ENCODE measurements at regions not wholly inside any gene's neighbourhood (a gene's known extent, or its start where the extent isn't known, plus 50 kb on each side); places are given as distances from the start of the nearest gene placed in this dataset.

DNA sequence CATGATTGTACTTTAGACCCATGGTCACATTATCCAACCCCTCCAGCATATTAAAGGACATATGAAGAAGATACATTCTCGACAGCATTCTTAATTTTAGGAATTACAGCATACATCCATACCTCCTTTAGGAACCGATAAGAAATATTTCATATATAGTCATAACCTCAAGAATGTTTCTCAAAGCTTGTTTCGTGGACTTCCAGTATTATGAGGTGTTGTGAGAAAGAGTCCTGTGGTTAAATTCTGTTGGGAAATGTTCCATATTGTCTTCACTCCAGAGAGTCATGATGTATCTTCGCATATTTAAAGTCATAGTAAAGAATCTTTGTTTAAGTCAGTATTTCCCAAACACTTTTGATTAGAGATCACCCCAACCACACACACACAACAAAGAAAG is 321.0 kb upstream of the SNX7 start:
- Histone ChIP-seq H3K27me3 (ENCODE audit: insufficient read depth, poor library complexity, severe bottlenecking) (no peaks in the 10 kb centered on the region), H3K27ac (replicated peaks) (no peak overlapping the region), H3K4me3 (replicated peaks; ENCODE audit: insufficient read depth, low read length) (no peak overlapping the region)
- DNase-seq (ENCODE audit: low read depth in 1 of 2, low spot score in 1 of 2) = no peak
- TF ChIP-seq, protein P1, sequence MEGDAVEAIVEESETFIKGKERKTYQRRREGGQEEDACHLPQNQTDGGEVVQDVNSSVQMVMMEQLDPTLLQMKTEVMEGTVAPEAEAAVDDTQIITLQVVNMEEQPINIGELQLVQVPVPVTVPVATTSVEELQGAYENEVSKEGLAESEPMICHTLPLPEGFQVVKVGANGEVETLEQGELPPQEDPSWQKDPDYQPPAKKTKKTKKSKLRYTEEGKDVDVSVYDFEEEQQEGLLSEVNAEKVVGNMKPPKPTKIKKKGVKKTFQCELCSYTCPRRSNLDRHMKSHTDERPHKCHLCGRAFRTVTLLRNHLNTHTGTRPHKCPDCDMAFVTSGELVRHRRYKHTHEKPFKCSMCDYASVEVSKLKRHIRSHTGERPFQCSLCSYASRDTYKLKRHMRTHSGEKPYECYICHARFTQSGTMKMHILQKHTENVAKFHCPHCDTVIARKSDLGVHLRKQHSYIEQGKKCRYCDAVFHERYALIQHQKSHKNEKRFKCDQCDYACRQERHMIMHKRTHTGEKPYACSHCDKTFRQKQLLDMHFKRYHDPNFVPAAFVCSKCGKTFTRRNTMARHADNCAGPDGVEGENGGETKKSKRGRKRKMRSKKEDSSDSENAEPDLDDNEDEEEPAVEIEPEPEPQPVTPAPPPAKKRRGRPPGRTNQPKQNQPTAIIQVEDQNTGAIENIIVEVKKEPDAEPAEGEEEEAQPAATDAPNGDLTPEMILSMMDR (IDR thresholded peaks at IDR 0.05; ENCODE audit: insufficient read depth, low read length) = no peak
- TF ChIP-seq POLR2AphosphoS5 (IDR thresholded peaks at IDR 0.05; ENCODE audit: low read depth) (no peak), GABPA (IDR thresholded peaks at IDR 0.05; ENCODE audit: low read depth) (no peak)

DNA sequence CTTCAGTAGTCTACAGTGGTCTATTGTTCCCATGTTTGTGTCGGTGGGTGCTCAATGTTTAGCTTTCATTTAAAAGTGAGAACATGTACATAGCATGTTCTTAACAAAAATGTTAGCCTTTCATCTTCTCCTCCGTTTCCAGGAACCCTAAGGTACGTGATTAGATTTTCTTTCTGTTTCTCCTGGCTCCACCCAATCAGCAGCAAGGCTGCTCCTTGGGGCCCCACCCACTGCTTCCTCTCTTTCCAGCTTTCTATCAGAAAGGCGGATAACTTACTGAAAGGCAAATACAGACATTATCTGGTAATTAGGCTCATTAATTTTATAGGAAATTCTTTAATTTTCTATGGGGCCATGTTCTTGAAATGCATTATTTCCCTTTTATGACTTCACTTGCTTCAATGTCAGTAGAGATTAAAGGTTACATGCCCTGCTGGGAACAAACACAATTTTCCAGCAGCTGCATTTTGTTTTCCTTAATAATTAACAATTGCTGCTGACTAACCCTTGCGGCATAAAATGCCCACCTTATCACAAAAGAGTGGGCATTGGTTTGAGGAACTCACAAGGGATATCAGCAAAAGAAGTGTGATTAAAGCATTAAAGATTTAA is 324.9 kb upstream of the SNX7 start:
- no peak for DNase-seq (ENCODE audit: low read depth in 1 of 2, low spot score in 1 of 2)
- H3K4me3 ChIP-seq (replicated peaks; ENCODE audit: insufficient read depth, low read length) = no peak overlapping the region
- H3K27ac ChIP-seq (replicated peaks) = no peak overlapping the region
- no peaks in the 10 kb centered on the region for H3K27me3 ChIP-seq (ENCODE audit: insufficient read depth, poor library complexity, severe bottlenecking)
- TF ChIP-seq SPI1 (IDR thresholded peaks at IDR 0.05; ENCODE audit: borderline replicate concordance, low read depth) (no peak), POLR2AphosphoS5 (IDR thresholded peaks at IDR 0.05; ENCODE audit: low read depth) (no peak), GABPA (IDR thresholded peaks at IDR 0.05; ENCODE audit: low read depth) (no peak)
- TF ChIP-seq, protein P2, sequence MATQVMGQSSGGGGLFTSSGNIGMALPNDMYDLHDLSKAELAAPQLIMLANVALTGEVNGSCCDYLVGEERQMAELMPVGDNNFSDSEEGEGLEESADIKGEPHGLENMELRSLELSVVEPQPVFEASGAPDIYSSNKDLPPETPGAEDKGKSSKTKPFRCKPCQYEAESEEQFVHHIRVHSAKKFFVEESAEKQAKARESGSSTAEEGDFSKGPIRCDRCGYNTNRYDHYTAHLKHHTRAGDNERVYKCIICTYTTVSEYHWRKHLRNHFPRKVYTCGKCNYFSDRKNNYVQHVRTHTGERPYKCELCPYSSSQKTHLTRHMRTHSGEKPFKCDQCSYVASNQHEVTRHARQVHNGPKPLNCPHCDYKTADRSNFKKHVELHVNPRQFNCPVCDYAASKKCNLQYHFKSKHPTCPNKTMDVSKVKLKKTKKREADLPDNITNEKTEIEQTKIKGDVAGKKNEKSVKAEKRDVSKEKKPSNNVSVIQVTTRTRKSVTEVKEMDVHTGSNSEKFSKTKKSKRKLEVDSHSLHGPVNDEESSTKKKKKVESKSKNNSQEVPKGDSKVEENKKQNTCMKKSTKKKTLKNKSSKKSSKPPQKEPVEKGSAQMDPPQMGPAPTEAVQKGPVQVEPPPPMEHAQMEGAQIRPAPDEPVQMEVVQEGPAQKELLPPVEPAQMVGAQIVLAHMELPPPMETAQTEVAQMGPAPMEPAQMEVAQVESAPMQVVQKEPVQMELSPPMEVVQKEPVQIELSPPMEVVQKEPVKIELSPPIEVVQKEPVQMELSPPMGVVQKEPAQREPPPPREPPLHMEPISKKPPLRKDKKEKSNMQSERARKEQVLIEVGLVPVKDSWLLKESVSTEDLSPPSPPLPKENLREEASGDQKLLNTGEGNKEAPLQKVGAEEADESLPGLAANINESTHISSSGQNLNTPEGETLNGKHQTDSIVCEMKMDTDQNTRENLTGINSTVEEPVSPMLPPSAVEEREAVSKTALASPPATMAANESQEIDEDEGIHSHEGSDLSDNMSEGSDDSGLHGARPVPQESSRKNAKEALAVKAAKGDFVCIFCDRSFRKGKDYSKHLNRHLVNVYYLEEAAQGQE (IDR thresholded peaks at IDR 0.05; ENCODE audit: insufficient replicate concordance, low read depth) = no peak
- TF ChIP-seq, protein P1 (IDR thresholded peaks at IDR 0.05; ENCODE audit: insufficient read depth, low read length) = no peak

DNA sequence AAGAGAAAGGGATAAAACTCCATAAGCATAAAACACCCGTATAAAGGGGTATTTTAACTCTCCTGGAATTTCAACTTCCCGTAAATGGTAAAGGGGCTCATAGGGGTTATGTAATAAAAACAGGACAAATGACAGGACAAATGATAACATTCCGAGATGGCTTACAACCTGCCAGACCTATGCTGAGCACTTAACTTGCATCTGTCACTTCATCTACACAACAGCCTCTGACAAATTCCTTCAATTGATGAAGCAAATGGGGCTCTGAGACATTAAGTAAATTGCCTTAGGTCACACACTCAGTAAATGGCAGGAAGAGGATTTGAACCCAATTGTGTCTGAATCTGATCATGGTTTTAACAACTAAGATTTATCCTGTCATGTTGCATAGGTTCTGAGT is 327.6 kb upstream of the SNX7 start:
- Histone ChIP-seq H3K27me3 (ENCODE audit: insufficient read depth, poor library complexity, severe bottlenecking) (no peaks in the 10 kb centered on the region), H3K4me3 (replicated peaks; ENCODE audit: insufficient read depth, low read length) (no peak overlapping the region), H3K27ac (replicated peaks) (no peak overlapping the region)
- no peak for TF ChIP-seq SPI1 (IDR thresholded peaks at IDR 0.05; ENCODE audit: borderline replicate concordance, low read depth)
- TF ChIP-seq, protein P1 (IDR thresholded peaks at IDR 0.05; ENCODE audit: insufficient read depth, low read length) = no peak
- TF ChIP-seq, protein P2 (IDR thresholded peaks at IDR 0.05; ENCODE audit: insufficient replicate concordance, low read depth) = no peak
- TF ChIP-seq GABPA (IDR thresholded peaks at IDR 0.05; ENCODE audit: low read depth) = no peak
- no peak for TF ChIP-seq POLR2AphosphoS5 (IDR thresholded peaks at IDR 0.05; ENCODE audit: low read depth)
- no peak for DNase-seq (ENCODE audit: low read depth in 1 of 2, low spot score in 1 of 2)

DNA sequence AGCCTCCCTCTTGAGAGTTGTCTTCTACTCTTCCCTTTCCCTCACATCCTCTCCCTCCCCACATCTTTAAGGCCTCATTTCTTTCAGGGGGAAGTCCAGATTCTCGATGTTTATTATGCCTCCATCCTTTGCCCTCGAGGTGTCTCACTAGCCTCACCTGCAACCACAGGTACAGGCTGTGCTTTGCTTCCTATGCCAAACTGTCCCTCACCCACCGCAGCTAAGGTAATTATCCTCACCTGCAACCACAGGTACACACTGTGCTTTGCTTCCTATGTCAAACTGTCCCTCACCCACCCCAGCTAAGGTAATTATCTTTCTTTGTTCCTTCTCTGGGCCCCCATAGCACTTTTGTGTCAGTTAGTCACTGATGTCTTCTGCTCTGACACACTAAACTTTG is 328.1 kb upstream of the SNX7 start:
- no peak overlapping the region for H3K4me3 ChIP-seq (replicated peaks; ENCODE audit: insufficient read depth, low read length)
- no peak overlapping the region for H3K27ac ChIP-seq (replicated peaks)
- DNase-seq (ENCODE audit: low read depth in 1 of 2, low spot score in 1 of 2) = no peak
- no peaks in the 10 kb centered on the region for H3K27me3 ChIP-seq (ENCODE audit: insufficient read depth, poor library complexity, severe bottlenecking)
- TF ChIP-seq POLR2AphosphoS5 (IDR thresholded peaks at IDR 0.05; ENCODE audit: low read depth) (no peak), SPI1 (IDR thresholded peaks at IDR 0.05; ENCODE audit: borderline replicate concordance, low read depth) (no peak), GABPA (IDR thresholded peaks at IDR 0.05; ENCODE audit: low read depth) (no peak)
- TF ChIP-seq, protein P1 (IDR thresholded peaks at IDR 0.05; ENCODE audit: insufficient read depth, low read length) = no peak
- TF ChIP-seq, protein P2 (IDR thresholded peaks at IDR 0.05; ENCODE audit: insufficient replicate concordance, low read depth) = no peak
